ENCODE measurements at regions not wholly inside any gene's neighbourhood (a gene's known extent, or its start where the extent isn't known, plus 50 kb on each side); places are given as distances from the start of the nearest gene placed in this dataset.
A peak's percentile ranks its signal among the peaks of the same experiment; 100 is the strongest.

DNA sequence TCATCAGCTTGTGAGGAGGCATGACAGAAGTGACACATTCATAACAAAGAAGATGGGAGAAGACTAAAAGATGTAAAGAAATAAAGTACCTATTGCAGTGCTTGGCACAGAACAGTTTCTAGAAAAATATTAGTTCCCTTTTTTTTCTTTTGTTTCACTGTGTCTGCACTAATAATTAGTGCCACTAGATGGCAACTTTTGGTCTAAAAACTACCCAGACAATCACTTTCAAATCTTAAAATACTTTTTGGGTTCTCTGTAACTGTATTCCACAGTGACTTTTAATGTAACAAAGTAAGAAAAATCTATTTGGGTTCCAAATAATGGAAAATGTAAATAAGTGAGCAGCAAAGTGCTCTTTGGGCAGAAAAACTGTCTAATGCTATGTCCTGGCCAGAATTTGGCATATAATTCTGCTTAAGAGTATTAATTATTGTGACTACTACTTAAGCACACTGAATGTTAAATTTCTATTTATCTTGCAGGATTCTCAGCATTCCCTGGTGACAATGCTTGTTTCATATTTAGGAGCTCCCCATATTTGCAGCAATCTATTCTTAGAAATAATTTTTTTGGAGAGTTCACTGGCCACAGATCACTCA, 134.8 kb upstream of the KIF5B start:
- TF ChIP-seq ZNF16 (tag by site-specific recombination; IDR thresholded peaks at IDR 0.05; ENCODE audit: low read depth) (no peak), SETDB1 (IDR thresholded peaks at IDR 0.05; ENCODE audit: insufficient read length, low read length) (no peak), ZNF837 (tag by site-specific recombination; IDR thresholded peaks at IDR 0.05) (no peak), ZNF239 (tag by site-specific recombination; IDR thresholded peaks at IDR 0.05) (no peak), ZNF830 (tag by site-specific recombination; IDR thresholded peaks at IDR 0.05; ENCODE audit: low read depth) (no peak), ZNF404 (tag by site-specific recombination; IDR thresholded peaks at IDR 0.05) (no peak), ZNF138 (tag by site-specific recombination; IDR thresholded peaks at IDR 0.05; ENCODE audit: borderline replicate concordance) (no peak), ZNF660 (tag by site-specific recombination; IDR thresholded peaks at IDR 0.05) (0 out of 2 replicates have a peak, but pooled peaks have one; percentile 25), REPIN1 (tag by site-specific recombination; IDR thresholded peaks at IDR 0.05; ENCODE audit: low read depth) (no peak), KLF1 (tag by site-specific recombination; IDR thresholded peaks at IDR 0.05) (no peak)
- TF ChIP-seq, protein P1, sequence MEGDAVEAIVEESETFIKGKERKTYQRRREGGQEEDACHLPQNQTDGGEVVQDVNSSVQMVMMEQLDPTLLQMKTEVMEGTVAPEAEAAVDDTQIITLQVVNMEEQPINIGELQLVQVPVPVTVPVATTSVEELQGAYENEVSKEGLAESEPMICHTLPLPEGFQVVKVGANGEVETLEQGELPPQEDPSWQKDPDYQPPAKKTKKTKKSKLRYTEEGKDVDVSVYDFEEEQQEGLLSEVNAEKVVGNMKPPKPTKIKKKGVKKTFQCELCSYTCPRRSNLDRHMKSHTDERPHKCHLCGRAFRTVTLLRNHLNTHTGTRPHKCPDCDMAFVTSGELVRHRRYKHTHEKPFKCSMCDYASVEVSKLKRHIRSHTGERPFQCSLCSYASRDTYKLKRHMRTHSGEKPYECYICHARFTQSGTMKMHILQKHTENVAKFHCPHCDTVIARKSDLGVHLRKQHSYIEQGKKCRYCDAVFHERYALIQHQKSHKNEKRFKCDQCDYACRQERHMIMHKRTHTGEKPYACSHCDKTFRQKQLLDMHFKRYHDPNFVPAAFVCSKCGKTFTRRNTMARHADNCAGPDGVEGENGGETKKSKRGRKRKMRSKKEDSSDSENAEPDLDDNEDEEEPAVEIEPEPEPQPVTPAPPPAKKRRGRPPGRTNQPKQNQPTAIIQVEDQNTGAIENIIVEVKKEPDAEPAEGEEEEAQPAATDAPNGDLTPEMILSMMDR (tag by site-specific recombination; IDR thresholded peaks at IDR 0.05): no peak
